DMS79 treated with DMSO at 0.1 percent for 48 hours (cell line): ENCODE measurements at regions not wholly inside any gene's neighbourhood (a gene's known extent, or its start where the extent isn't known, plus 50 kb on each side); places are given as distances from the start of the nearest gene placed in this dataset.

Source experiments
- DNase-seq: peaks from one replicate; lab custom pipeline; 2025; lab: John Stamatoyannopoulos, UW

DNA sequence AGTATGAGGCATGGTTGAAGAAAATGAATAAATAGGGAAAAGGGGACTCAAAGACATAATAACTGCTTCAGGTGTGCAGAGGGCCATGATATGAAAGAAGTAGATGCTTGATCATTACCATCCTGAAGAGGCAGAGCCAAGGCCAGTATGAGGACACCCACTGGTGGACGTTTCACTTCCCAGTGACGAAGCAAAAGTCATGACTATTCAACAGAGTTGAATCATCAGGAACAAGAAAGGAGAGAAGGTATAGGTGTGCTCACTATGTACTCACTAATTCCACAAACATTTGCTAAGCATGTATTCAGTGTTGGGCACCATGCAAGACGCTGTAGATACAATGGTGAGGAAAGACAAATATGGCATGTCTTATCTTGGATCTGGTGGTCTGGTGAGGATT is 319.2 kb upstream of the RUNX1 start:
- DNase-seq, result no peak

DNA sequence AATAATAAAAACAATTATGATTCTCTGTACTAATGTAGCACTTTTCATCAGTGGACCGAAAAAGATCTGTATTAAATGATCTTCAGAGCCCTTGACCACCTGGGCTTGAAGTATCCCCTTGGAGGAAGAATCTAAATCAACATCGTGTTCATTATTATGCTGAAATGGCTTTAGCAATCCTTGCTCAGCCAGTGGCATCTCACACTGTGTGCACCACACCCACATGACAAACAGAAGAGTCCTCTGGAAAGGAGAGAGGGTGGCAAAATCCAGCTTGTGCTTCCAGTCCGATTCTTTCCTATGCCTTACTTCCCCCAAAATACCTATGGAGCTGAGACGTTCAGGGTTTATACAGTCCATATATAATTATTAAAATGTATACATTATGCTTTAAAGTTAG is 318.5 kb upstream of the RUNX1 start:
- DNase-seq, result no peak

DNA sequence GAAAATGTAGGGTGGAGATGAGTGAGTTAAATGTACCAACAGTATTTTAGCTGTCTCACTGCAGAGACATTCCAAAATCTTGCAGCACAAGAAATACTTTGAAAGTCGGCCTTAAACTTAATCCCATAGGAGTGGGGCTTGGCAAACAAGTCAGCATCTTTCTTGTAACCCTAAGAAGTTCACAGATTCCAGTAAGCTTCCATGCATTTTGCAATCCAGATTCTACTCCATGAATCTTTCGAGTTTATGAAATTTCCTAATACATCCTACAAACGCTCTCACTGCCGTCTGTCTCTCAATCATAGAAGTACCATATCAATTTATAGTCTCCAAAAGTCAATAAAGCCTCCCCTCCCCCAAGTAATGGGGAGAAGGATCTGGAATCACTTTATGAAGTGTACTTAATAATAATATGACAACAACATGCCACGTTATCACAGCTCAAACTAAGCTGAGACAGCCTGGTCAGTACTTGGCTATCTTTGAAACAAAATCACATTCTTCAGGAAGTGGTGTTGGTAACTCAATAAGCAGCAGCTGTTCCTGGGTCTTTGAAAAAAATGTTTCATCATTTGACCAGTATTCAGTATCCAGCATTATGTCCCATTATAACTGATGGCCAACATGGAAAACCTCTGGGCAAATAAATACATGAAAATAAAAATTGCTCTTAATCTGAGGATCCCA is 317.4 kb upstream of the RUNX1 start:
- DNase-seq, result no peak

DNA sequence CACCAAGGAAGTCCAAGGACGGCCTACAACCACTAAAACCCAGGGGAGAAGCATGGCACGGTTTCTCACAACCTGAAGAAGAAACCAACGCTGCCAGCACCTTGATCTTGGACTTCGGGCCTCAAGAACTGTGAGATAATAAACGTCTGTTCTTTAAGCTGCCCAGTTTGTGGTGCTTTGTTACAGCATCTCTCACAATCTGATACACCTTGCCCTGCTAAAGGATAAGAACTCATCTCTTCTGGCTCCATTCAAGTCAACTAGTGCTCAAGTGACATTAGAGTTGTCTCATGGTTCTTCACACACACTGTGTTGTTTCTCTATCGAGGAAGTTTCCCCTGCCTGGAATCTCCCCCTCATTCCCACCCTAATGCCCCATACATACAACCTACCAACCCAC is 314.4 kb upstream of the RUNX1 start:
- no peak for DNase-seq

DNA sequence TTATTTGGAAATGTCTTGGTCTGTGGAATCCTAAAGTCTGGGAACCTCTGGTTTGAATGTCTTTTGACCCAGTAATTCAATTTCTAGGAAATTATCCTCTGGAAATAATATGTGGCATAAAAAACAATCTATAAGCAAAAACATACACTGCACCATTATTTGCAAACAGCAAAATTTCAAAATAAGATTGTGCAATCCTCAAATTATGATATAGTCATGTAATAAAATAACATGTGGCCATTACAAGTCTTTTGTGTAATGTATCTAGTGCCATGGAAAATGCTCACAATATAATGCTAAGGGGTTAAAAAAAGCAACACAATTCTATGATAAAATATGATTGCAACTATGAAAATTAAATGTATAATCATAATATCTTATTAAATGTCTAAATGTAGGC is 312.9 kb upstream of the RUNX1 start:
- no peak for DNase-seq

DNA sequence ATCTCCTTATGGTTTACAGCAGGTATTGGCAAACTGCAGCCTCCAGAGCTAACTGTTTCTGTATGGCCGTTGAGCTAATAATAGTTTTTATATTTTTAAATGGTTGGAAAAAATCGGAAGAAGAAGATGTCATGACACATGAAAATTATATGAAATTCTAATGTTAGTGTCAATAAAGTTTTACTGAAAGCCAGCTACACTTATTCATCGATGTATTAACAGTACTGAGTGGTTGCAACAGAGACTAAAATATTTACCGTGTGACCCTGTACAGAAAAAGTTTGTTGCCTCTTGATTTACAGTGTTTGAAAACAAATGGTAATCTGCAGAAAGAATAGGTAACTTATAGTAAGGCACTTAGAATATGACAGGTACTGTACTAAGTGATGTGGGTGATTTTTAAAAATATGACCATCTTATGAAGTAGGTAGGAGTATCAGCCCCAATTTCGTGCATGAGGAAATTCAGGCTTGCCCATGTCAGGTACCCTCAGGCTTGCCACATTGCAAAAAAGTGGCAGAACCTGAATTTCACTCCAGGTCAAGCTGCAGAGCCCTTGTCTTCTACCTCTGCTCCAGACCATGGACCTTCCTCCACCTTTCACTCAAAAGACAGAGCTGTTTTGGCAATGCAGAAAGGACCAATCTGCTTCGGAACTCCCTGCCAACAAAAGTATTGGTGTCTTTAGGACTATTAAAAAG is 311.9 kb upstream of the RUNX1 start:
- no peak for DNase-seq

DNA sequence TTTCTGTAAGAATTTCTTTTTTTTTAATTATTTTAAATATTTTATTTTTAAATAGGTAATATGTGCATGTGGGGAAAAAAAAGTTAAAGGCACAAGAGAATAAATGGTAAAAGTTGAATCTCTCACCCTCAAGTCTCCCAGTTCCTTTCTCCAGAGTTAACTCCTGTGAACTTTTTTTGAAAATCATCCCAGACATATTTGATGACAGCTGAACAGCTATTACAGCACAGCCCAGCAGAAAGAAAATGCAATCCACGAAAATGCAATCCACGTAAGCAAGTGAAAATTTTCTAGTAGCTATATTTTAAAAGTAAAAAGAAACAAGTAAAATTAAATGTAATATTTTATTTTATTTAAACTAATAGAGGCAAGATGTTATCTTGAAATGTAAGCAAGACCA is 310.0 kb upstream of the RUNX1 start:
- no peak for DNase-seq

DNA sequence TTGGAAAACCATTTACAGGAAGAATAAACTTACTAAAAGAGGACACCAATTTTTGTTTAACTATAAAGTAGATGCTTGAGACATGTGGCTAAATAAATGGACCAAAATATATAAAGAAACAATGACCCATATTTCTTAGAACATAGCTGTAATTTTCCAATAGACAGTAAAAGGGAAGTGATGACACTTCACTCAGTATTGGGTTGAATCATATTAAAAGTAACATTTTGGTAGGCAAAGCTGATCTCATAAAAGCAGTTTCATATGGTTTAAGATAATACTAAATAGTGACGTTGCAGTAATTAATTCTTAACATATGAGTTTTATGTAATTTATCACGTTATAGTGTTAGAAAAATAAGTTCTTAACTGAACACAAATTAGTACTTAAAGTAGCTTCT is 308.9 kb upstream of the RUNX1 start:
- no peak for DNase-seq

DNA sequence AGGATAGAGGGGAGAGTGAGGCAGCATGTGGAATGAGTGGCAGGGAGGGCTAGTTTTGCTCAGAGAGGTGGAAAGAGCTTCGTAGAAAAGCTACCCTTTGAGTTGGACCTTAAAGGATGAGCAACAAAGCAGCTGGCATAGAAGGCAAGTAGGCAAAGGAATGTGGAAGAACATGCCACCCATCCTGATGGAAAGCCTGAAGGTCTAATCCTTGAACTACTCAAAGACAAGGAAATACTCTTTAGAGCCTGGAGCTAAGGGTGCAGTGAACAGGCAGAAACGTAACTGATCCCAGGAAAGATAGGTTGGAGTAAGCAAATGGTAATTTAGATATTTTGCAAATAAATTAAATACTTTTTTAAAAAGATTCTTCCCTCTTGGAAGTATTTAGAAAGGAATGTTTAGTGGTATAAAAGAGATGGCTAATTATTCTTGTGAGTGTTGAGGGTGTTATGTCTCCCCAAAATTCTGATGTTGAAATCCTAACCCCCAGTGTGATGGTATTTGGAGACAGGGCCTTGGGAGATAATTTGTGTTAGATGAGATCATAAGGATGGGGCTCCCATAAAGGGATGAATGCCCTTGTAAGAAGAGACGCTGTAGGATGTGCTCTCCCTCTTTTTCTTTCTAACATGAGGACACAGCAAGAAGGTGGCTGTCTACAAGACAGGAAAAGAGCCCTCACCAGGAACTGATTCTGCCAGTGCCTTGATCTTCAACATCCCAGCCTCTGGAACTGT is 308.1 kb upstream of the RUNX1 start:
- no peak for DNase-seq

DNA sequence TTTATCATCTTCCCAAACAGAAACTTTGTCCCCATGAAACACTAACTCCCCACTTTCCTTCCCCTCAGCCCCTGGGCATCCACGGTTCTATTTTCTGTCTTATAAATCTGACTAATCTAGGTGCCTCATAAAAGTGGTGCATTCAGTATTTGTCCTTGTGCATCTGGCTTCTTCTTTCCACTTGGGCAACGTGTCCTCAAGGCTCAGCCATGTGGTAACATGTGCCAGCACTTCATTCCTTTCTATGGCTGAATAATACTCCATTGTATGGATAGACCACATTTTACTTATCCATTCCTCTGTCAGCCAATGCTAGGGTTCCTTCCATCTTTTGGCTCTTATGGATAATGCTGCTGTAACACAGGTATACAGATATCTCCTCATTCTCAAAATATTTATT is 305.0 kb upstream of the RUNX1 start:
- DNase-seq, result no peak

DNA sequence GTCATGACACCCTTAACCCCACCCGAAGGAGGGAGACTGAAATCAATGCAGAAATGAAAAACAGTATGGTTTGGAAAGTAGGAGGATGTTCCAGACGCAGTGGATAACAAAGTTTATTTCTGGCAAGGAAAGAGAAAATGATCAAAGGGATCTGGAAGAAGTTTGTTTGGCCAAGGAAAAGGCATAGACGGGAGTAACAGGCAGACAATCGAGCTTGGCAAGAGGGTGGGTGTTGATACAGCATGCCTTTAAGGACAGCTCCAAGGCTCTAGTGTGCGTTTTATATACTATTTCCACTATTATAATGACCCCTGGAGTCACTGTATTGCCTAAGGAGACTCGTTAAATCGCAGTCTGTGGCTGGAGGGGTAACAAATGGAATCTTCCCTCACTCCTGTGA is 303.7 kb upstream of the RUNX1 start:
- no peak for DNase-seq

DNA sequence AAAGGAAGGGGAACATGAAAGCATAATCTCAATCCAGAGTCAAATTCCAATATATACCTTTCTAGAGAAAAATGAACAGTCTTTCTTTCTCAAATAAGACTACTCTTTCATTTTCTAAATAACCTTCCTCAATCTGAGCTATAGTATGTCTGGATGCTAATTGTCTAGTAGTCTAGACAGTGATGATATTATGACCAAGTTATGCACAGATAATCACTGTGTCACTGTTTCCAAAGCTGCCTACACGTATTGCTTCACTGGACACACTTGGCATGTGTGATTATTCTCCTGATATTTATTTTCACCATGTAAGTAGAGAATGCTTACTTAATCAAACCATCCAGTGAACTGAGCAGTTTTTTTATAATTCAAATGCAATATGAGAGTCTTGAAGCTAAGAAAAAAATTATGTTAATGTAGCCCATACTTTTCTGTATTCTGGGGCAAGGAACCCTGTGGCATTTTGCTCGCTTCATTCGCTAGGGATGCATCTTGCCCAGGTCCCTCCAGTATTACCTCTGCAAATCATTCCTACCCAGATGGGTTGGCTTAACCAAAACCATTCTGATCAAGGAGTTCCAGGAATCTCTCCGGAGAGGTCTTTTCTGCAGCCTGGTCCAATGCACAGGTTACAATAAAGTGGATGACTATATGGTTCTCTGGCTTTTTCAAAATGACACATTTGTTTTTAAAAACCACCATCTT is 303.1 kb upstream of the RUNX1 start:
- no peak for DNase-seq

DNA sequence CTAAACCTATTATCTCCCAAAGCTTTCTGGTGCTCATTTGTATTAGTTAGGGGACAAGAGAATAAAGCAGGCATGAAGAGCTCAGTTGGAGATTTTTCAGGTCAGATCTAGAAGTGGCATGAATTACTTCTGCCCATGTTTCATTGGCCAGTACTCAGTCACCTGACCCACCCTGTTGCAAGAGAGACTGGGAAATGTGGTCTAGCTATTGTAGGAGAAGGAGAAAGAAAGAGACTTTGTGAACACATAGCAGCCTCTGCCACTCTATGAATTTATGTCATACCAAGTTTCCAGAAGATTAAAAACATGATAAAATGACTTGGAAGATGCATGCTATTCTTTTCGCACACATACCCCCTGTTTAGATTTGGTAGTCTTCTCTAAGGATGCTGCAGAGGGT is 302.3 kb upstream of the RUNX1 start:
- no peak for DNase-seq

DNA sequence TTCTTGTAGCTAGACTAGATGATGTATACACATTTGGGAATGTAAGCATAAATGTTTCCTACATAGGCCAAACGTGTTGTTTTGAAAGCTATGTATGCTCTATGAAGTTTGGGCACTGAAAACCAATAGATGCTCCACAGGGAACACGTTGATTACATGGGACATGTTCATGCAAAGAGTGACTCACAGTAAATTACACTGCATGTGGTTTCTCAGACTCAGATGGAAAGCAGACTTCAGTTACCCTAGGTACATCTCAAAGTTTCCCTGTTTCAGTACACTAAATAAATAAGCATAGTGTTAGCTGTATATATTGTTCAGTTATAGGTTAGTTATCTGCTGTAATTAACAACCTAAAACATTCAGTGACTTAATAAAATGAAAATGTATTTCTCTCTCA is 301.9 kb upstream of the RUNX1 start:
- DNase-seq, result no peak

DNA sequence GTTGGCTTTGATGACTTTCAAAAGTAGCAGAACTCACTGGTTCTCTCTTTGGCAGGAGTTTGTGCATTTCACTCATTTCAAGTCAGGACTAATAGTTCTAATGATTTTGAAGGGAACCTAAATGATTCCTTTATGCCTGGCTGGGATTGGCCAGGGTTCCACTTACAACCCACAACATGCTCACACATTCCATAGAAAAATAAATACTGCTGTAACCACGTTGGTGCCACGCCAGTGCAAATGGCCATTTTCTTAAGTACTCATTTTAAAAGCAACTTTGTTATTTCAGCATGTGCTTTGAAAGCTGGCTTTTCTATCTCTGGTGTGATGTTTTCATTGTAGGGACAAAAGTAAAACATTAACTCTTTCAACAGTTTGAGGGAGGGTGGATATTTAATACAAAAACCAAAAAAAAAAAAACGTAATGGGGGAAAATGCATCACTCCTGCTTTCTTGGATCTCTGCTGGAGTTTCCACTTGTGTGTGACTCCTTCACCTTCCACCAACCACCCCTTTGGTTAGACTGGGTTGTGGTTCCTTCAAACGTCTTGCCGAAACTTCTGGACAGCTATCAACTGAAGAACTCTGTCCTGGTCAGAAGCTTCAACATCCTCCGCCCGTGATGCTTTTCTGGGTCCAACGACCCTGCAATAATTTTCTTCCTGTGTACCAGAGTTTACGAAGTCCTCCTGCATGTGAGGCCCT is 300.4 kb upstream of the RUNX1 start:
- DNase-seq, result peak; percentile 6

DNA sequence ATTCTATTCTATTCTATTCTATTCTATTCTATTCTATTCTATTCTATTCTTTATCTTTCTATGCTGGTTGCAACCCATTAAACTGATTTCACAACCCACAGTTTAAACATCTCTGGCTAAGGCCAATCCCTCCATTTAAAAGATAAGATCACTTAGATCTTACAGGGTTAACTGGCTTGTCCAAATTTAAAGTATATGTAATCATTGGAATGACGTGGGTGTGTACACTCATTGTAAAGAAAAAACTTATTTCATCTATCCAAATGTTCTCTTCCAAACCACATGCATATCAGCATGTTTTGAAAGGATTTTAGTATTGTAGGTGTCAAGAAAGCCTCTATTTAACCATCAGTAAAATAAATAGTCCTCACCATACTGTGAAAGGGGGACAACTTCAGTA is 299.6 kb upstream of the RUNX1 start:
- DNase-seq, result no peak

DNA sequence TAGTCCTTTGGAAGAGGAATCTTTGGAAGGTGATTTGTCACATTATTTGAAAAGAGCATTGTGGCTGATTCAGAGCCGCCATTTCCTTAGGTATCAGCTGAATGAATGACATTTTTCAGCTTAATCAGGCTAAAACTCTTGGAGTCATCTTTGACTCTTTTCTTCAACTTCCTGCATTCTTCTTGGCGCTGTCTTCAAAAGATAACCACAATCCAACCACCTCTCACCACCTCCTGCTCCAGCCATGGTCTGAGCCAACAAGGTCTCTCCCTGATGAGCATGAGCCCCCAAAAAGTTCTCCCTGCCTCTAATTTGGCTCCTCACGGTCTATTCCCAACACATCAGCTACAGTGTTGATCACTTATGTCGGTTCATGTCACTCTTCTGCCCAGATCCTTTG is 297.6 kb upstream of the RUNX1 start:
- DNase-seq, result no peak

DNA sequence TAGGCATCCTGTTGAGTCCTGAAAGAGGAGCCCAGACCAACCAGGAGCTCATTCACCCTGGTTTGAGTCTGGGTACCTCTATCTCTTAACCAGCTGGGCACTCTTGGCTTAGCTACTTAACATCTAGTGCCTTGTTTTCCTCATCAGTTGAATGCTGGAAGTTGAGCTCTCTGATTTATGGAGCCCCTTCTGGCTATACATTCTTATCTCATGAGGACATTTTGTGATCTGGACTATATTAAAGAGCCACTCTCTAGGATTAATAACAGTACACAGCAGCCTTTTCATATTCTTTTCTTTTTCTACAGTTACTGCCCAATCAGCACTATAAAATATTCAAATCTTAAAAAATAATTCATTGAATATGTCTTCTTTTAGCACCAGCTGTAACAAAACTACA is 296.9 kb upstream of the RUNX1 start:
- no peak for DNase-seq

DNA sequence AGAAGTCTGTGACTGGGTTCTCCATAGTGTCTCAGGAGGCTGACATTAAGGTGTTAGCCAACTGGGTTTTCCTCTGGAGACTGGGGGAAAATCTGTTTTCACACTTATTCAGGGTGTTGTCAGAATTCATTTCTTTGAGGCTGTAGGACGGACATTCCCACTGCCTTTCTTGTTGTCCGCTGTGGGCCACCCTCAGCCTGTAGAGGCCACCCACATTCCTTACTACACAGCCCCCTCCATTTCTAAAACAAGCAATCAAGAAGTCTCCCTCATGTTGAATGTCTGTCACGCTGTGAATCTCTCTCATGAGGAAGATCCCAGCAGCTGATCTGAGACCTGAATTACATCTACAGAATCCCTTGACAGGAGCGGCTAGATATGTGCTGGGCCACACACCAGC is 295.5 kb upstream of the RUNX1 start:
- DNase-seq, result no peak

DNA sequence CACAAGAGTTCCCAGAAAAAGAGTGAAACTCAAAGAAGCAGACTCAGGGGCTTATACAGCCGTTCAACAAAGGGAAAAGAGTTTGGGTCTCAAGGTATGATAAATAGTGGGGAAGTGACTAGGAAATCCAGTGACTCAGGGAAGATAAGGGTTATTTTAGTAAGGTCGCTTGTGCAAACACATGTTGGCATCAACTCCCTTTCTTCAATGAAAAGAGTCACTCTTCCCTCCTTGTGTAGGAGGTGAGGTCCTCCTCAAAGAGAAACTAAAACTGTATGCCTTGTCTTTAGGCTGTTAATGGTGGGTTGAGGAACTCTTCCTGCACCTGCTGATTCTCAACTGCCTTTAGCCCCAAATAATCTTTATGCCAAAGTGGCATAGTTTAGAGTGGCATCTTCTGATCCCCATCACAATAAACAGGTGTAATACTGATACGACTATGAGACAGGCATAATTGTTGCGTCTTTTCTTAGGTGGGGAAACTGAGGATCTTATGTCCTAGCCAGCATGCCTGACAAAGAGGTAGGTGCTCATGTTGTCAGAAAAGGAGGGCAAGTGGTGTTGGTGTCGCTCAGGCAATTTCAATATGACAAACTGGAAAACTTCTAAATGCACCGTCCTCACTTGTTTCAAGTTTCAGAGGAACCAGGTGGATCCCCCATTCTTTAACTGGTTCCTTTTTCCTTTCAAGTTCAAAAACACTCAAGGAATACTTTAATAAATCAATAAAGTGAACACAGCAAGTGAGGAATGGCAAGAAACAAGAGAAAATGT is 294.1 kb upstream of the RUNX1 start:
- no peak for DNase-seq

DNA sequence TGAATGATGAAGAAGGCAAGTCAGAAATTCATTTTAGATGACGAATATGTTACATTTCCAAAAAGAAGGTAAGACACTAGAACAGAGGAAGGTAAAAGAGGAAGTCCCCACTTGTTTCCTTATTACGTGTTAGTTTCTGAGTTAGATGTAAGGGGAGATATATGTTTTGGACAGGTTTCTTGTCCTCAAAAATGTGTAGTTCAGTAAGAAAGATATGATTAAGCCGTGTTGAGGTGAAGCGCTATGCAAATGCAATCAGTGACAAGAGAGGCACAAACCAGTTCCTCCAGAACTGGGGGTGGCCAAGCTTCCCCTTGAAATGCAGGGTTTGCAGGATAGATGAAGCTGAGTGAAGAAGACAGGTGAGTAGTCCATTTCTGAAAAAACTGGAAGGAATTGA is 293.3 kb upstream of the RUNX1 start:
- DNase-seq, result no peak
